Hepatocyte (in vitro differentiated cells): ENCODE measurements at regions not wholly inside any gene's neighbourhood (a gene's known extent, or its start where the extent isn't known, plus 50 kb on each side); places are given as distances from the start of the nearest gene placed in this dataset.

Experiments
- DNase-seq: peaks from one replicate; pipeline ENCODE4 v3.0.0-alpha.2; 2016; ENCODE audit warnings: low spot score
- H2AFZ ChIP-seq: fragments of 200-600 bp; sonication (generic); 2 replicates; pipeline ENCODE4 v1.6.0; 2016; ENCODE audit warnings: antibody characterized with exemption, mild to moderate bottlenecking
- H3K27ac ChIP-seq: fragments of 200-600 bp; sonication (generic); 2 replicates; pipeline ENCODE4 v1.5.1; 2016; ENCODE audit warnings: mild to moderate bottlenecking
- H3K27me3 ChIP-seq: fragments of 200-600 bp; sonication (generic); 2 replicates; pipeline ENCODE4 v1.6.1; 2016
- H3K36me3 ChIP-seq: fragments of 200-600 bp; sonication (generic); replicated peaks from 2 replicates; pipeline ENCODE4 v1.5.1; 2016; ENCODE audit warnings: low read depth; ENCODE audit not compliant: insufficient read depth
- H3K4me1 ChIP-seq: fragments of 200-600 bp; sonication (generic); 2 replicates; pipeline ENCODE4 v1.5.1; 2016; ENCODE audit warnings: mild to moderate bottlenecking, moderate library complexity; ENCODE audit not compliant: insufficient read depth
- H3K4me2 ChIP-seq: fragments of 200-600 bp; sonication (generic); 2 replicates; pipeline ENCODE4 v1.6.0; 2016
- H3K4me3 ChIP-seq: fragments of 200-600 bp; sonication (generic); 2 replicates; pipeline ENCODE4 v1.5.1; 2016; ENCODE audit warnings: mild to moderate bottlenecking
- H3K79me2 ChIP-seq: fragments of 200-600 bp; sonication (generic); 2 replicates; pipeline ENCODE4 v1.6.0; 2017; ENCODE audit warnings: mild to moderate bottlenecking
- H3K9me2 ChIP-seq: fragments of 200-600 bp; sonication (generic); replicated peaks from 2 replicates; pipeline ENCODE4 v1.6.0; 2017; ENCODE audit warnings: mild to moderate bottlenecking; ENCODE audit not compliant: insufficient read depth
- H3K9me3 ChIP-seq: fragments of 200-600 bp; sonication (generic); 2 replicates; pipeline ENCODE4 v1.5.1; 2016; ENCODE audit warnings: low read depth, mild to moderate bottlenecking
- H4K20me1 ChIP-seq: fragments of 200-600 bp; sonication (generic); 2 replicates; pipeline ENCODE4 v1.6.0; 2016; ENCODE audit warnings: mild to moderate bottlenecking; ENCODE audit not compliant: insufficient read depth, poor library complexity, severe bottlenecking
- CTCF ChIP-seq: fragments of 200-600 bp; sonication (generic); IDR thresholded peaks from 2 replicates; pipeline ENCODE4 v1.5.1; 2016; ENCODE audit warnings: antibody characterized with exemption, mild to moderate bottlenecking; ENCODE audit not compliant: poor library complexity
- EZH2 ChIP-seq: fragments of 200-600 bp; sonication (generic); IDR thresholded peaks from 2 replicates; pipeline ENCODE4 v1.6.1; 2016; ENCODE audit warnings: antibody characterized with exemption, mild to moderate bottlenecking, borderline replicate concordance
- EZH2phosphoT487 ChIP-seq: fragments of 200-600 bp; sonication (generic); IDR thresholded peaks from one replicate; pipeline ENCODE4 v1.6.1; 2018; ENCODE audit warnings: antibody characterized with exemption, mild to moderate bottlenecking, low read depth, moderate library complexity; ENCODE audit not compliant: unreplicated experiment, severe bottlenecking
- WGBS: methylation state at CpG from one replicate; pipeline ENCODE4 v1.1.6; 2016; ENCODE audit warnings: low lambda C conversion rate; ENCODE audit errors: missing lambda C conversion rate; 5-methylcytosine and 5-hydroxymethylcytosine counted together

GRCh38 chr10:113303544-113304146 is 249.2 kb upstream of the HABP2 start:
- no peak overlapping the region for H2AFZ ChIP-seq
- no peaks in the 10 kb centered on the region for H3K9me2 ChIP-seq
- WGBS = 80% methylated on average over 7 of the region's 7 CpGs
- no peaks in the 10 kb centered on the region for H3K36me3 ChIP-seq
- H3K4me1 ChIP-seq = peaks cover 3% of the 10 kb centered on the region
- H3K9me3 ChIP-seq = no peaks in the 10 kb centered on the region
- H3K79me2 ChIP-seq = no peaks in the 10 kb centered on the region
- H3K27me3 ChIP-seq = no peaks in the 10 kb centered on the region
- H4K20me1 ChIP-seq = no peaks in the 10 kb centered on the region
- peak; percentile 39 for DNase-seq
- H3K4me2 ChIP-seq = no peak overlapping the region
- TF ChIP-seq CTCF (no peak), EZH2 (no peak), EZH2phosphoT487 (no peak)
- no peak overlapping the region for H3K27ac ChIP-seq
- H3K4me3 ChIP-seq = no peak overlapping the region

GRCh38 chr10:113304726-113305125 is 248.1 kb upstream of the HABP2 start:
- H3K4me2 ChIP-seq = no peak overlapping the region
- H3K4me3 ChIP-seq = no peak overlapping the region
- H3K9me3 ChIP-seq = no peaks in the 10 kb centered on the region
- no peaks in the 10 kb centered on the region for H4K20me1 ChIP-seq
- TF ChIP-seq EZH2phosphoT487 (no peak), EZH2 (no peak), CTCF (no peak)
- H3K4me1 ChIP-seq = no peaks in the 10 kb centered on the region
- H3K27me3 ChIP-seq = no peaks in the 10 kb centered on the region
- H3K9me2 ChIP-seq = no peaks in the 10 kb centered on the region
- H3K79me2 ChIP-seq = no peaks in the 10 kb centered on the region
- no peak for DNase-seq
- H3K27ac ChIP-seq = no peak overlapping the region
- no peaks in the 10 kb centered on the region for H3K36me3 ChIP-seq
- H2AFZ ChIP-seq = no peak overlapping the region
- WGBS = 58% methylated on average over 5 of the region's 5 CpGs

GRCh38 chr10:113305871-113306270 is 247.0 kb upstream of the HABP2 start:
- TF ChIP-seq CTCF (no peak), EZH2phosphoT487 (no peak), EZH2 (no peak)

More at GRCh38 chr10:113305871-113306270, 247.0 kb upstream of the HABP2 start:
- H3K36me3 ChIP-seq = no peaks in the 10 kb centered on the region
- no peaks in the 10 kb centered on the region for H3K4me1 ChIP-seq
- 88% methylated on average over 5 of the region's 5 CpGs for WGBS
- H3K27me3 ChIP-seq = no peaks in the 10 kb centered on the region
- H4K20me1 ChIP-seq = no peaks in the 10 kb centered on the region
- H3K79me2 ChIP-seq = no peaks in the 10 kb centered on the region
- no peaks in the 10 kb centered on the region for H3K9me3 ChIP-seq
- DNase-seq = peak; percentile 15
- H3K4me2 ChIP-seq = no peak overlapping the region
- H2AFZ ChIP-seq = no peak overlapping the region
- H3K27ac ChIP-seq = no peak overlapping the region
- H3K4me3 ChIP-seq = no peak overlapping the region
- H3K9me2 ChIP-seq = no peaks in the 10 kb centered on the region
